HEK293T (cell line): ENCODE measurements at regions not wholly inside any gene's neighbourhood (a gene's known extent, or its start where the extent isn't known, plus 50 kb on each side); places are given as distances from the start of the nearest gene placed in this dataset.

Source experiments
- ELF4 ChIP-seq: fragments of 450-650 bp; IDR thresholded peaks from 2 replicates; pipeline ENCODE4 v1.6.1; 2017; ENCODE audit warnings: antibody characterized with exemption
- LEF1 ChIP-seq: fragments of 450-650 bp; IDR thresholded peaks from 2 replicates; pipeline ENCODE4 v1.6.1; 2017; ENCODE audit warnings: mild to moderate bottlenecking, borderline replicate concordance
- SP1 ChIP-seq: fragments of 450-650 bp; IDR thresholded peaks from 2 replicates; pipeline ENCODE4 v1.6.1; 2017
- SUZ12 ChIP-seq: fragments of 450-650 bp; IDR thresholded peaks from 2 replicates; pipeline ENCODE4 v1.6.1; 2016; ENCODE audit warnings: mild to moderate bottlenecking
- TARDBP ChIP-seq: fragments of 450-650 bp; IDR thresholded peaks from 2 replicates; pipeline ENCODE4 v1.6.1; 2016

GRCh38 chr11:43119275-43119970, 192.4 kb upstream of the API5 start:
- TF ChIP-seq TARDBP (no peak), SUZ12 (no peak), SP1 (no peak), LEF1 (no peak), ELF4 (no peak)
